PC-9 (cell line): ENCODE measurements at regions not wholly inside any gene's neighbourhood (a gene's known extent, or its start where the extent isn't known, plus 50 kb on each side); places are given as distances from the start of the nearest gene placed in this dataset.

Source experiments
- EZH2 ChIP-seq: fragments of 200-600 bp; sonication (generic); IDR thresholded peaks from 2 replicates; pipeline ENCODE4 v1.8.0; 2017; ENCODE audit warnings: antibody characterized with exemption, low read depth
- TF ChIP-seq, protein P1 (sequence below): fragments of 200-600 bp; sonication (generic); conservative IDR thresholded peaks from 2 replicates; pipeline ENCODE4 v1.6.1; 2017; ENCODE audit warnings: mixed run types, antibody characterized with exemption, mild to moderate bottlenecking, moderate library complexity

DNA sequence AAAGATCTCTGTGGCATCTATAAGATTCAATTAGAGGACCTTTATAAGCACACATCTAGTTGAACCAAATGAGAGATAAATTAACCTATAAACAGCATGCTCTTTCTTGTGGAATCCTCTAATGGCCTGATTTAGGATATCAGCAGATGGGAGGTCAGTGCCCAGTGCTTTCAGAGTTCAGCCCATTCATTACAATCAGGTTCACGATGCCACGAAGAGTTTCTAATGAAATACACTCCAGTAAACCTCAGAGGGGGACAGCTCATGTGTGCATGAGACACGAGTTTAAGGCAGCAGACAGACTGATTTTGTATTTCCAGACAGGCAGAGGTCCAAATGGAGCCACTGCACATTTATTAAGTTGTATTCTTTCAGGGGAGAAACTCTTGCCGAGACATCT, 544.4 kb upstream of the PKN2 start:
- TF ChIP-seq, protein P1, sequence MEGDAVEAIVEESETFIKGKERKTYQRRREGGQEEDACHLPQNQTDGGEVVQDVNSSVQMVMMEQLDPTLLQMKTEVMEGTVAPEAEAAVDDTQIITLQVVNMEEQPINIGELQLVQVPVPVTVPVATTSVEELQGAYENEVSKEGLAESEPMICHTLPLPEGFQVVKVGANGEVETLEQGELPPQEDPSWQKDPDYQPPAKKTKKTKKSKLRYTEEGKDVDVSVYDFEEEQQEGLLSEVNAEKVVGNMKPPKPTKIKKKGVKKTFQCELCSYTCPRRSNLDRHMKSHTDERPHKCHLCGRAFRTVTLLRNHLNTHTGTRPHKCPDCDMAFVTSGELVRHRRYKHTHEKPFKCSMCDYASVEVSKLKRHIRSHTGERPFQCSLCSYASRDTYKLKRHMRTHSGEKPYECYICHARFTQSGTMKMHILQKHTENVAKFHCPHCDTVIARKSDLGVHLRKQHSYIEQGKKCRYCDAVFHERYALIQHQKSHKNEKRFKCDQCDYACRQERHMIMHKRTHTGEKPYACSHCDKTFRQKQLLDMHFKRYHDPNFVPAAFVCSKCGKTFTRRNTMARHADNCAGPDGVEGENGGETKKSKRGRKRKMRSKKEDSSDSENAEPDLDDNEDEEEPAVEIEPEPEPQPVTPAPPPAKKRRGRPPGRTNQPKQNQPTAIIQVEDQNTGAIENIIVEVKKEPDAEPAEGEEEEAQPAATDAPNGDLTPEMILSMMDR: no peak
- no peak for TF ChIP-seq EZH2
